Panc1 (cell line): ENCODE measurements at regions not wholly inside any gene's neighbourhood (a gene's known extent, or its start where the extent isn't known, plus 50 kb on each side); places are given as distances from the start of the nearest gene placed in this dataset.

Experiments
- POLR2AphosphoS5 ChIP-seq: IDR thresholded peaks from 2 replicates; pipeline ENCODE4 v1.6.1; 2012; ENCODE audit warnings: mild to moderate bottlenecking, low read depth, low read length, moderate library complexity
- SIN3A ChIP-seq: IDR thresholded peaks from 2 replicates; pipeline ENCODE4 v1.6.1; 2012; ENCODE audit warnings: low read depth, mild to moderate bottlenecking, low read length, moderate library complexity, borderline replicate concordance; ENCODE audit not compliant: insufficient read depth
- TF ChIP-seq, protein P1 (sequence below), 2 experiments: IDR thresholded peaks; 2 replicates each; pipeline ENCODE4 v1.6.1; 2011 to 2012; ENCODE audit warnings: low read depth in 2 of 2, control low read depth in 1 of 2, low read length in 1 of 2, mild to moderate bottlenecking in 1 of 2, moderate library complexity in 1 of 2; ENCODE audit not compliant: insufficient read depth in 1 of 2
- TF ChIP-seq, protein P2 (sequence below): fragments of 450-650 bp; IDR thresholded peaks from 2 replicates; pipeline ENCODE4 v1.5.1; 2017; ENCODE audit warnings: mild to moderate bottlenecking

GRCh38 chr1:29956349-29957030 lies 720.2 kb downstream of the PTPRU start:
- TF ChIP-seq, protein P1, sequence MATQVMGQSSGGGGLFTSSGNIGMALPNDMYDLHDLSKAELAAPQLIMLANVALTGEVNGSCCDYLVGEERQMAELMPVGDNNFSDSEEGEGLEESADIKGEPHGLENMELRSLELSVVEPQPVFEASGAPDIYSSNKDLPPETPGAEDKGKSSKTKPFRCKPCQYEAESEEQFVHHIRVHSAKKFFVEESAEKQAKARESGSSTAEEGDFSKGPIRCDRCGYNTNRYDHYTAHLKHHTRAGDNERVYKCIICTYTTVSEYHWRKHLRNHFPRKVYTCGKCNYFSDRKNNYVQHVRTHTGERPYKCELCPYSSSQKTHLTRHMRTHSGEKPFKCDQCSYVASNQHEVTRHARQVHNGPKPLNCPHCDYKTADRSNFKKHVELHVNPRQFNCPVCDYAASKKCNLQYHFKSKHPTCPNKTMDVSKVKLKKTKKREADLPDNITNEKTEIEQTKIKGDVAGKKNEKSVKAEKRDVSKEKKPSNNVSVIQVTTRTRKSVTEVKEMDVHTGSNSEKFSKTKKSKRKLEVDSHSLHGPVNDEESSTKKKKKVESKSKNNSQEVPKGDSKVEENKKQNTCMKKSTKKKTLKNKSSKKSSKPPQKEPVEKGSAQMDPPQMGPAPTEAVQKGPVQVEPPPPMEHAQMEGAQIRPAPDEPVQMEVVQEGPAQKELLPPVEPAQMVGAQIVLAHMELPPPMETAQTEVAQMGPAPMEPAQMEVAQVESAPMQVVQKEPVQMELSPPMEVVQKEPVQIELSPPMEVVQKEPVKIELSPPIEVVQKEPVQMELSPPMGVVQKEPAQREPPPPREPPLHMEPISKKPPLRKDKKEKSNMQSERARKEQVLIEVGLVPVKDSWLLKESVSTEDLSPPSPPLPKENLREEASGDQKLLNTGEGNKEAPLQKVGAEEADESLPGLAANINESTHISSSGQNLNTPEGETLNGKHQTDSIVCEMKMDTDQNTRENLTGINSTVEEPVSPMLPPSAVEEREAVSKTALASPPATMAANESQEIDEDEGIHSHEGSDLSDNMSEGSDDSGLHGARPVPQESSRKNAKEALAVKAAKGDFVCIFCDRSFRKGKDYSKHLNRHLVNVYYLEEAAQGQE (IDR thresholded peaks at IDR 0.05; ENCODE audit: insufficient read depth in 1 of 2, low read depth in 2 of 2, low read length in 1 of 2) = no peak
- no peak for TF ChIP-seq SIN3A
- TF ChIP-seq, protein P2, sequence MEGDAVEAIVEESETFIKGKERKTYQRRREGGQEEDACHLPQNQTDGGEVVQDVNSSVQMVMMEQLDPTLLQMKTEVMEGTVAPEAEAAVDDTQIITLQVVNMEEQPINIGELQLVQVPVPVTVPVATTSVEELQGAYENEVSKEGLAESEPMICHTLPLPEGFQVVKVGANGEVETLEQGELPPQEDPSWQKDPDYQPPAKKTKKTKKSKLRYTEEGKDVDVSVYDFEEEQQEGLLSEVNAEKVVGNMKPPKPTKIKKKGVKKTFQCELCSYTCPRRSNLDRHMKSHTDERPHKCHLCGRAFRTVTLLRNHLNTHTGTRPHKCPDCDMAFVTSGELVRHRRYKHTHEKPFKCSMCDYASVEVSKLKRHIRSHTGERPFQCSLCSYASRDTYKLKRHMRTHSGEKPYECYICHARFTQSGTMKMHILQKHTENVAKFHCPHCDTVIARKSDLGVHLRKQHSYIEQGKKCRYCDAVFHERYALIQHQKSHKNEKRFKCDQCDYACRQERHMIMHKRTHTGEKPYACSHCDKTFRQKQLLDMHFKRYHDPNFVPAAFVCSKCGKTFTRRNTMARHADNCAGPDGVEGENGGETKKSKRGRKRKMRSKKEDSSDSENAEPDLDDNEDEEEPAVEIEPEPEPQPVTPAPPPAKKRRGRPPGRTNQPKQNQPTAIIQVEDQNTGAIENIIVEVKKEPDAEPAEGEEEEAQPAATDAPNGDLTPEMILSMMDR = no peak
- TF ChIP-seq POLR2AphosphoS5 = no peak
